ENCODE measurements at regions not wholly inside any gene's neighbourhood (a gene's known extent, or its start where the extent isn't known, plus 50 kb on each side); places are given as distances from the start of the nearest gene placed in this dataset.

GRCh38 chr7:86928308-86928707 is 131.1 kb downstream of the ELAPOR2 start:
- H3K27me3 ChIP-seq (replicated peaks in 1 of 7): no peaks in the 10 kb centered on the region
- TF ChIP-seq POLR2AphosphoS5 (IDR thresholded peaks at IDR 0.05) (no peak), POLR2A (IDR thresholded peaks at IDR 0.05) (no peak), CTCF (IDR thresholded peaks at IDR 0.05 in 8 of 11, conservative IDR thresholded peaks at IDR 0.05 in 3 of 11) (no peak)
- H3K9me3 ChIP-seq: no peaks in the 10 kb centered on the region
- no peak overlapping the region for H3K4me3 ChIP-seq
- H3K4me1 ChIP-seq: peaks cover 0 to 4% (median 0%) of the 10 kb centered on the region in 6 donors
- peaks cover 0 to 6% (median 0%) of the 10 kb centered on the region in 6 donors for H3K36me3 ChIP-seq
- H3K27ac ChIP-seq: no peak overlapping the region
- WGBS, 5 donors: 91 to 97% (median 95%) methylated on average over 3 of the region's 3 CpGs
- intact Hi-C loops (cut with DNase I; ENCODE audit: low total_unique reads): loop anchor here (5.0 kb wide), 1 partner anchor 309 kb away; no protein-coding TSS in a partner anchor
- no peak for DNase-seq

- DNase-seq: no peak
- H3K4me3 ChIP-seq: no peak overlapping the region
- intact Hi-C loops (cut with DNase I; ENCODE audit: low total_unique reads): loop anchor here (5.0 kb wide), 1 partner anchor 311 kb away; no protein-coding TSS in a partner anchor
These were observed 132.7 kb downstream of the ELAPOR2 start for GRCh38 chr7:86926732-86927131.

GRCh38 chr7:86925221-86925620 is 134.2 kb downstream of the ELAPOR2 start:
- H3K36me3 ChIP-seq: peaks cover 0 to 6% (median 0%) of the 10 kb centered on the region in 6 donors
- no peaks in the 10 kb centered on the region for H3K9me3 ChIP-seq
- 81 to 92% (median 84%) methylated on average over 1 of the region's 1 CpG for WGBS, 5 donors
- no peak overlapping the region for H3K4me3 ChIP-seq
- TF ChIP-seq POLR2AphosphoS5 (IDR thresholded peaks at IDR 0.05): no peak
- no peak for TF ChIP-seq CTCF (IDR thresholded peaks at IDR 0.05 in 8 of 11, conservative IDR thresholded peaks at IDR 0.05 in 3 of 11)
- no peak for TF ChIP-seq POLR2A (IDR thresholded peaks at IDR 0.05)
- H3K27me3 ChIP-seq (replicated peaks in 1 of 7): no peaks in the 10 kb centered on the region
- intact Hi-C loops (cut with DNase I; ENCODE audit: low total_unique reads): loop anchor here (5.0 kb wide), 1 partner anchor 312 kb away; no protein-coding TSS in a partner anchor
- DNase-seq: no peak
- no peak overlapping the region for H3K27ac ChIP-seq
- H3K4me1 ChIP-seq: no peaks in the 10 kb centered on the region

More at GRCh38 chr7:86926732-86927131, 132.7 kb downstream of the ELAPOR2 start:
- 8 to 14% (median 12%) methylated on average over 2 of the region's 2 CpGs for WGBS, 5 donors
- H3K27me3 ChIP-seq (replicated peaks in 1 of 7): no peaks in the 10 kb centered on the region
- no peaks in the 10 kb centered on the region for H3K9me3 ChIP-seq
- peaks cover 0 to 6% (median 0%) of the 10 kb centered on the region in 6 donors for H3K36me3 ChIP-seq
- no peak overlapping the region for H3K27ac ChIP-seq
- no peaks in the 10 kb centered on the region for H3K4me1 ChIP-seq
- TF ChIP-seq CTCF (IDR thresholded peaks at IDR 0.05 in 8 of 11, conservative IDR thresholded peaks at IDR 0.05 in 3 of 11): peak; percentile 36 to 76 (median 67)
- TF ChIP-seq POLR2A (IDR thresholded peaks at IDR 0.05): no peak

GRCh38 chr7:86923527-86923926 is 135.9 kb downstream of the ELAPOR2 start:
- peaks cover 0 to 6% (median 0%) of the 10 kb centered on the region in 6 donors for H3K36me3 ChIP-seq
- H3K27ac ChIP-seq: no peak overlapping the region
- H3K4me3 ChIP-seq: no peak overlapping the region
- H3K4me1 ChIP-seq: no peaks in the 10 kb centered on the region
- DNase-seq: no peak
- H3K27me3 ChIP-seq (replicated peaks in 1 of 7): no peaks in the 10 kb centered on the region
- TF ChIP-seq POLR2AphosphoS5 (IDR thresholded peaks at IDR 0.05) (no peak), POLR2A (IDR thresholded peaks at IDR 0.05) (no peak), CTCF (IDR thresholded peaks at IDR 0.05 in 8 of 11, conservative IDR thresholded peaks at IDR 0.05 in 3 of 11) (no peak)
- intact Hi-C loops (cut with DNase I; ENCODE audit: low total_unique reads): no loop called here
- no peaks in the 10 kb centered on the region for H3K9me3 ChIP-seq

Measured in spleen (tissue), 11 donors.